K562 (cell line): ENCODE measurements at regions not wholly inside any gene's neighbourhood (a gene's known extent, or its start where the extent isn't known, plus 50 kb on each side); places are given as distances from the start of the nearest gene placed in this dataset.

Experiments
- CUX1 ChIP-seq: fragments of 200-800 bp; sonication (Bioruptor generic); IDR thresholded peaks from 2 replicates; pipeline ENCODE4 v1.6.1; 2016; ENCODE audit warnings: missing genetic modification characterization, missing compliant biosample characterization
- E2F6 ChIP-seq, 2 experiments: IDR thresholded peaks; 2 replicates each; pipeline ENCODE4 v1.6.1; 2011; ENCODE audit warnings: borderline replicate concordance in 1 of 2, control low read depth in 1 of 2, low read depth in 1 of 2, low read length in 1 of 2, mild to moderate bottlenecking in 1 of 2, mixed read lengths in 1 of 2, moderate library complexity in 1 of 2; ENCODE audit not compliant: insufficient read depth in 1 of 2, insufficient read length in 1 of 2, poor library complexity in 1 of 2, severe bottlenecking in 1 of 2; ENCODE audit errors: extremely low read depth in 1 of 2
- REST ChIP-seq, 2 experiments: fragments of 450-650 bp; formaldehyde crosslinking in 1 of 2; IDR thresholded peaks; 2 replicates each; pipeline versions ENCODE4 v1.4.0 to v1.6.1; 2014 to 2020; ENCODE audit warnings: mild to moderate bottlenecking in 2 of 2, borderline replicate concordance in 1 of 2, low read depth in 1 of 2

- TF ChIP-seq REST (IDR thresholded peaks at IDR 0.05; ENCODE audit: borderline replicate concordance), result peak; percentile 21; the same call in 1 of the 2 replicates
- TF ChIP-seq REST (CRISPR knock-in tag; IDR thresholded peaks at IDR 0.05; ENCODE audit: low read depth), result no peak
- TF ChIP-seq CUX1 (CRISPR knock-in tag), result no peak
- TF ChIP-seq E2F6 (IDR thresholded peaks at IDR 0.05; ENCODE audit: borderline replicate concordance in 1 of 2, extremely low read depth in 1 of 2, insufficient read depth in 1 of 2, insufficient read length in 1 of 2, low read depth in 1 of 2, low read length in 1 of 2, poor library complexity in 1 of 2, severe bottlenecking in 1 of 2), result no peak
Measured at GRCh38 chr5:71887680-71888079, 168.6 kb downstream of the CARTPT start (continued).
